GM23338 (cell line): ENCODE measurements at regions not wholly inside any gene's neighbourhood (a gene's known extent, or its start where the extent isn't known, plus 50 kb on each side); places are given as distances from the start of the nearest gene placed in this dataset.

Source experiments
- EZH2 ChIP-seq: fragments of 200-600 bp; sonication (generic); IDR thresholded peaks from one replicate; pipeline ENCODE4 v1.8.0; 2017; ENCODE audit warnings: antibody characterized with exemption, mild to moderate bottlenecking, low read depth; ENCODE audit not compliant: unreplicated experiment
- EZH2phosphoT487 ChIP-seq: fragments of 200-600 bp; sonication (generic); IDR thresholded peaks from one replicate; pipeline ENCODE4 v1.8.1; 2018; ENCODE audit warnings: antibody characterized with exemption; ENCODE audit not compliant: unreplicated experiment
- NANOG ChIP-seq: IDR thresholded peaks from 2 replicates; pipeline ENCODE4 v1.6.1; 2016; ENCODE audit warnings: antibody characterized with exemption, borderline replicate concordance
- POLR2AphosphoS5 ChIP-seq: IDR thresholded peaks from 2 replicates; pipeline ENCODE4 v1.6.1; 2016; ENCODE audit warnings: antibody characterized with exemption, low read depth
- STAT1 ChIP-seq: IDR thresholded peaks from one replicate; pipeline ENCODE4 v1.6.1; 2016; ENCODE audit warnings: antibody characterized with exemption; ENCODE audit not compliant: unreplicated experiment
- TF ChIP-seq, protein P1 (sequence below), 2 experiments: fragments of 200-600 bp in 1 of 2; sonication (generic) in 1 of 2; conservative IDR thresholded peaks; 2 replicates each; pipeline versions ENCODE4 v1.5.1 to v1.6.1; 2016 to 2017; ENCODE audit warnings: antibody characterized with exemption in 2 of 2, low read depth in 2 of 2, mild to moderate bottlenecking in 2 of 2, moderate library complexity in 1 of 2
- TF ChIP-seq, protein P2 (sequence below): IDR thresholded peaks from one replicate; pipeline ENCODE4 v1.6.1; 2018; ENCODE audit warnings: antibody characterized with exemption; ENCODE audit not compliant: unreplicated experiment

DNA sequence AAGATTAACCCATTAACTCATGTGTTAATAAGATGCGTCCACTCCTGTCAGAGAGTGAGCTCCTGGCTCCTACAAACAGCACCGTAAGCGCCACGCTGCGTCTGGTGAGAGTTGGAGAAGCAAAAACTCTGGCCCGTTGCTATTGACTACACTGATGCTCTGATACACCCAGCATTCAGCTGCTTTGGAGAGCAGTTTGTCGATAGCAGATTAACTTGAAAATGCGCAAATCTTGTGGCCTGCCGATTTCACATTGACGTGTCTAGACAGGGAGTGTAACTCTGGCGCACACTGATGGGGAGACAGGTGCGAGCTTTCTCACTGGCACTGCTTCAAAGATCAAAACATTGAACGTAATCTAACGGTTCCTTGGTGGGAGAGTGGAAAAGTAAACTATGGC lies 151.7 kb upstream of the RPS6KA2 start:
- TF ChIP-seq, protein P1, sequence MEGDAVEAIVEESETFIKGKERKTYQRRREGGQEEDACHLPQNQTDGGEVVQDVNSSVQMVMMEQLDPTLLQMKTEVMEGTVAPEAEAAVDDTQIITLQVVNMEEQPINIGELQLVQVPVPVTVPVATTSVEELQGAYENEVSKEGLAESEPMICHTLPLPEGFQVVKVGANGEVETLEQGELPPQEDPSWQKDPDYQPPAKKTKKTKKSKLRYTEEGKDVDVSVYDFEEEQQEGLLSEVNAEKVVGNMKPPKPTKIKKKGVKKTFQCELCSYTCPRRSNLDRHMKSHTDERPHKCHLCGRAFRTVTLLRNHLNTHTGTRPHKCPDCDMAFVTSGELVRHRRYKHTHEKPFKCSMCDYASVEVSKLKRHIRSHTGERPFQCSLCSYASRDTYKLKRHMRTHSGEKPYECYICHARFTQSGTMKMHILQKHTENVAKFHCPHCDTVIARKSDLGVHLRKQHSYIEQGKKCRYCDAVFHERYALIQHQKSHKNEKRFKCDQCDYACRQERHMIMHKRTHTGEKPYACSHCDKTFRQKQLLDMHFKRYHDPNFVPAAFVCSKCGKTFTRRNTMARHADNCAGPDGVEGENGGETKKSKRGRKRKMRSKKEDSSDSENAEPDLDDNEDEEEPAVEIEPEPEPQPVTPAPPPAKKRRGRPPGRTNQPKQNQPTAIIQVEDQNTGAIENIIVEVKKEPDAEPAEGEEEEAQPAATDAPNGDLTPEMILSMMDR (conservative IDR thresholded peaks at IDR 0.05; ENCODE audit: low read depth in 2 of 2), result no peak
- no peak for TF ChIP-seq STAT1
- TF ChIP-seq EZH2, result no peak
- TF ChIP-seq, protein P2, sequence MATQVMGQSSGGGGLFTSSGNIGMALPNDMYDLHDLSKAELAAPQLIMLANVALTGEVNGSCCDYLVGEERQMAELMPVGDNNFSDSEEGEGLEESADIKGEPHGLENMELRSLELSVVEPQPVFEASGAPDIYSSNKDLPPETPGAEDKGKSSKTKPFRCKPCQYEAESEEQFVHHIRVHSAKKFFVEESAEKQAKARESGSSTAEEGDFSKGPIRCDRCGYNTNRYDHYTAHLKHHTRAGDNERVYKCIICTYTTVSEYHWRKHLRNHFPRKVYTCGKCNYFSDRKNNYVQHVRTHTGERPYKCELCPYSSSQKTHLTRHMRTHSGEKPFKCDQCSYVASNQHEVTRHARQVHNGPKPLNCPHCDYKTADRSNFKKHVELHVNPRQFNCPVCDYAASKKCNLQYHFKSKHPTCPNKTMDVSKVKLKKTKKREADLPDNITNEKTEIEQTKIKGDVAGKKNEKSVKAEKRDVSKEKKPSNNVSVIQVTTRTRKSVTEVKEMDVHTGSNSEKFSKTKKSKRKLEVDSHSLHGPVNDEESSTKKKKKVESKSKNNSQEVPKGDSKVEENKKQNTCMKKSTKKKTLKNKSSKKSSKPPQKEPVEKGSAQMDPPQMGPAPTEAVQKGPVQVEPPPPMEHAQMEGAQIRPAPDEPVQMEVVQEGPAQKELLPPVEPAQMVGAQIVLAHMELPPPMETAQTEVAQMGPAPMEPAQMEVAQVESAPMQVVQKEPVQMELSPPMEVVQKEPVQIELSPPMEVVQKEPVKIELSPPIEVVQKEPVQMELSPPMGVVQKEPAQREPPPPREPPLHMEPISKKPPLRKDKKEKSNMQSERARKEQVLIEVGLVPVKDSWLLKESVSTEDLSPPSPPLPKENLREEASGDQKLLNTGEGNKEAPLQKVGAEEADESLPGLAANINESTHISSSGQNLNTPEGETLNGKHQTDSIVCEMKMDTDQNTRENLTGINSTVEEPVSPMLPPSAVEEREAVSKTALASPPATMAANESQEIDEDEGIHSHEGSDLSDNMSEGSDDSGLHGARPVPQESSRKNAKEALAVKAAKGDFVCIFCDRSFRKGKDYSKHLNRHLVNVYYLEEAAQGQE, result no peak
- no peak for TF ChIP-seq EZH2phosphoT487
- no peak for TF ChIP-seq POLR2AphosphoS5
- no peak for TF ChIP-seq NANOG
